H9 (cell line): ENCODE measurements at regions not wholly inside any gene's neighbourhood (a gene's known extent, or its start where the extent isn't known, plus 50 kb on each side); places are given as distances from the start of the nearest gene placed in this dataset.

Experiments used
- DNase-seq: peaks from one replicate; pipeline ENCODE4 v3.0.0-alpha.2; 2017
- H2AFZ ChIP-seq: one replicate; pipeline ENCODE4 v1.6.1; 2013; ENCODE audit warnings: mild to moderate bottlenecking, low read length, control low read depth, moderate library complexity
- H2AK5ac ChIP-seq: 2 replicates; pipeline ENCODE4 v1.6.1; 2013; ENCODE audit warnings: low read length, control low read depth, mixed read lengths; ENCODE audit not compliant: insufficient read length
- H2BK120ac ChIP-seq: one replicate; pipeline ENCODE4 v1.6.1; 2013; ENCODE audit warnings: low read depth, mild to moderate bottlenecking, low read length, control low read depth, inconsistent platforms; ENCODE audit not compliant: poor library complexity, severe bottlenecking
- H2BK12ac ChIP-seq: 2 replicates; pipeline ENCODE4 v1.6.1; 2013; ENCODE audit warnings: low read length, control low read depth, mixed read lengths, low read depth; ENCODE audit not compliant: insufficient read length
- H2BK15ac ChIP-seq: 2 replicates; pipeline ENCODE4 v1.6.1; 2013; ENCODE audit warnings: low read depth, low read length, control low read depth
- H2BK20ac ChIP-seq: one replicate; pipeline ENCODE4 v1.6.1; 2013; ENCODE audit warnings: low read depth, mild to moderate bottlenecking, low read length, control low read depth, inconsistent platforms; ENCODE audit not compliant: poor library complexity, severe bottlenecking
- H2BK5ac ChIP-seq: 2 replicates; pipeline ENCODE4 v1.6.1; 2013; ENCODE audit warnings: low read length, control low read depth, mixed read lengths; ENCODE audit not compliant: insufficient read length
- H3K14ac ChIP-seq: 2 replicates; pipeline ENCODE4 v1.6.1; 2013; ENCODE audit warnings: low read length, control low read depth; ENCODE audit not compliant: insufficient read depth
- H3K18ac ChIP-seq: 2 replicates; pipeline ENCODE4 v1.6.1; 2013; ENCODE audit warnings: low read depth, mild to moderate bottlenecking, mixed read lengths, low read length, control low read depth; ENCODE audit not compliant: insufficient read length
- H3K23ac ChIP-seq: 2 replicates; pipeline ENCODE4 v1.6.1; 2013; ENCODE audit warnings: low read length, control low read depth, mixed read lengths, low read depth; ENCODE audit not compliant: insufficient read length
- H3K23me2 ChIP-seq: 2 replicates; pipeline ENCODE4 v1.6.1; 2013; ENCODE audit warnings: low read depth, mild to moderate bottlenecking, mixed read lengths, low read length, control low read depth; ENCODE audit not compliant: insufficient read length, poor library complexity, severe bottlenecking
- H3K27ac ChIP-seq: 2 replicates; pipeline ENCODE4 v1.5.1; 2013; ENCODE audit warnings: low read length, control low read depth, mixed read lengths, low read depth; ENCODE audit not compliant: insufficient read length
- H3K27me3 ChIP-seq: 2 replicates; pipeline ENCODE4 v1.6.1; 2013; ENCODE audit warnings: low read length, control low read depth, inconsistent platforms; ENCODE audit not compliant: insufficient read depth
- H3K4ac ChIP-seq: 2 replicates; pipeline ENCODE4 v1.6.1; 2013; ENCODE audit warnings: low read depth, mild to moderate bottlenecking, control low read depth, inconsistent platforms, low read length, moderate library complexity
- H3K4me1 ChIP-seq: 2 replicates; pipeline ENCODE4 v1.6.1; 2013; ENCODE audit warnings: low read length, control low read depth, inconsistent platforms; ENCODE audit not compliant: insufficient read depth
- H3K4me2 ChIP-seq: 2 replicates; pipeline ENCODE4 v1.6.1; 2013; ENCODE audit warnings: low read length, control low read depth, mixed read lengths; ENCODE audit not compliant: insufficient read length, insufficient read depth
- H3K56ac ChIP-seq: 2 replicates; pipeline ENCODE4 v1.6.1; 2013; ENCODE audit warnings: low read depth, mild to moderate bottlenecking, mixed read lengths, low read length, control low read depth; ENCODE audit not compliant: insufficient read length
- H3K79me1 ChIP-seq: 2 replicates; pipeline ENCODE4 v1.6.1; 2013; ENCODE audit warnings: low read depth, mild to moderate bottlenecking, moderate library complexity, low read length, control low read depth, inconsistent platforms; ENCODE audit not compliant: insufficient read depth, poor library complexity, severe bottlenecking
- H3K79me2 ChIP-seq: 2 replicates; pipeline ENCODE4 v1.6.1; 2013; ENCODE audit warnings: low read length, control low read depth, inconsistent platforms; ENCODE audit not compliant: insufficient read depth
- H3K9ac ChIP-seq: 2 replicates; pipeline ENCODE4 v1.6.1; 2013; ENCODE audit warnings: low read length, control low read depth, mixed read lengths; ENCODE audit not compliant: insufficient read length; ENCODE audit errors: extremely low read depth
- H3K9me3 ChIP-seq: one replicate; pipeline ENCODE4 v1.6.1; 2013; ENCODE audit warnings: low read depth, low read length, inconsistent platforms; ENCODE audit not compliant: control insufficient read depth
- H3T11ph ChIP-seq: one replicate; pipeline ENCODE4 v1.6.1; 2013; ENCODE audit warnings: mild to moderate bottlenecking, low read length, control low read depth, inconsistent platforms
- H4K20me1 ChIP-seq: one replicate; pipeline ENCODE4 v1.6.1; 2013; ENCODE audit not compliant: control insufficient read depth, insufficient read length, insufficient read depth
- H4K5ac ChIP-seq: 2 replicates; pipeline ENCODE4 v1.6.1; 2013; ENCODE audit warnings: low read depth, mild to moderate bottlenecking, mixed read lengths, low read length, control low read depth; ENCODE audit not compliant: insufficient read length
- H4K8ac ChIP-seq: replicated peaks from 2 replicates; pipeline ENCODE4 v1.6.1; 2013; ENCODE audit warnings: low read length, control low read depth, mixed read lengths, low read depth; ENCODE audit not compliant: insufficient read length
- H4K91ac ChIP-seq: 2 replicates; pipeline ENCODE4 v1.6.1; 2013; ENCODE audit warnings: low read depth, mild to moderate bottlenecking, moderate library complexity, mixed read lengths, low read length, control low read depth; ENCODE audit not compliant: insufficient read length
- H3K27ac Mint-ChIP-seq, 3 experiments: 2 replicates in 2 of 3; 3 replicates in 1 of 3; pipeline ENCODE4 v1.8.0; 2020 to 2021; ENCODE audit warnings: mixed read lengths in 3 of 3, mild to moderate bottlenecking in 1 of 3, moderate library complexity in 1 of 3
- H3K27me3 Mint-ChIP-seq: 2 replicates; pipeline ENCODE4 v1.8.0; 2021; ENCODE audit warnings: low read depth, mild to moderate bottlenecking, moderate library complexity, mixed read lengths
- H3K36me3 Mint-ChIP-seq, 3 experiments: 2 replicates in 2 of 3; 3 replicates in 1 of 3; pipeline ENCODE4 v1.8.0; 2020 to 2021; ENCODE audit warnings: low read depth in 3 of 3, mixed read lengths in 3 of 3; ENCODE audit not compliant: insufficient read depth in 1 of 3
- H3K4me1 Mint-ChIP-seq, 2 experiments: 2 replicates each; pipeline ENCODE4 v1.8.0; 2020; ENCODE audit warnings: mixed read lengths in 2 of 2
- H3K4me3 Mint-ChIP-seq, 2 experiments: 2 replicates in 1 of 2; 3 replicates in 1 of 2; pipeline ENCODE4 v1.8.0; 2020 to 2021; ENCODE audit warnings: mild to moderate bottlenecking in 2 of 2, mixed read lengths in 2 of 2, moderate library complexity in 1 of 2
- H3K9me3 Mint-ChIP-seq, 2 experiments: 2 replicates in 1 of 2; 3 replicates in 1 of 2; pipeline ENCODE4 v1.8.0; 2020; ENCODE audit warnings: mild to moderate bottlenecking in 2 of 2, mixed read lengths in 2 of 2, moderate library complexity in 1 of 2
- CTCF ChIP-seq: fragments of 200-600 bp; sonication (generic); conservative IDR thresholded peaks from 3 replicates; pipeline ENCODE4 v1.8.0; 2021; ENCODE audit warnings: antibody characterized with exemption, mild to moderate bottlenecking
- WGBS: extraction: QIAGEN DNeasy Blood & Tissue Kit; methylation state at CpG from one replicate; pipeline ENCODE4 v1.1.7; 2013; ENCODE audit warnings: missing lambda C conversion rate, low lambda C conversion rate, mixed read lengths; ENCODE audit not compliant: insufficient read length; ENCODE audit errors: extremely low coverage; 5-methylcytosine and 5-hydroxymethylcytosine counted together

GRCh38 chr21:24042687-24043086 lies 1564.6 kb downstream of the MRPL39 start:
- Mint-ChIP-seq H3K36me3 (peaks cover 0 to 9% (median 0%) of the 10 kb centered on the region in 3 experiments; a peak in 3 of 7 replicates), H3K4me1 (no peaks in the 10 kb centered on the region), H3K9me3 (peaks cover 48 to 50% of the 10 kb centered on the region in 2 experiments), H3K4me3 (no peak overlapping the region), H3K27me3 (no peaks in the 10 kb centered on the region), H3K27ac (no peak overlapping the region)
- no peak overlapping the region for H3K14ac ChIP-seq
- no peaks in the 10 kb centered on the region for H3K79me2 ChIP-seq
- no peak overlapping the region for H2AK5ac ChIP-seq
- no peak overlapping the region for H2BK120ac ChIP-seq
- no peak overlapping the region for H4K5ac ChIP-seq
- no CpG with 5 or more reads among the region's 1 CpG for WGBS
- no peak overlapping the region for H3K27ac ChIP-seq
- no peak overlapping the region for H2AFZ ChIP-seq
- no peak overlapping the region for H4K91ac ChIP-seq
- H3K79me1 ChIP-seq = no peaks in the 10 kb centered on the region
- no peaks in the 10 kb centered on the region for H3K27me3 ChIP-seq
- no peak for TF ChIP-seq CTCF
- no peak overlapping the region for H4K8ac ChIP-seq
- H3T11ph ChIP-seq = no peak overlapping the region
- no peak overlapping the region for H3K23ac ChIP-seq
- no peak overlapping the region for H3K18ac ChIP-seq
- H4K20me1 ChIP-seq = no peaks in the 10 kb centered on the region
- H3K4me1 ChIP-seq = no peaks in the 10 kb centered on the region
- no peak overlapping the region for H3K4me2 ChIP-seq
- no peak overlapping the region for H3K9ac ChIP-seq
- H2BK20ac ChIP-seq = no peak overlapping the region
- H3K56ac ChIP-seq = no peak overlapping the region
- H3K4ac ChIP-seq = no peak overlapping the region
- H3K9me3 ChIP-seq = no peaks in the 10 kb centered on the region
- H2BK12ac ChIP-seq = no peak overlapping the region
- no peak overlapping the region for H2BK15ac ChIP-seq
- H3K23me2 ChIP-seq = no peaks in the 10 kb centered on the region
- DNase-seq = no peak
- no peak overlapping the region for H2BK5ac ChIP-seq
